Keratinocyte (primary cell): ENCODE measurements at regions not wholly inside any gene's neighbourhood (a gene's known extent, or its start where the extent isn't known, plus 50 kb on each side); places are given as distances from the start of the nearest gene placed in this dataset.

Source experiments
- DNase-seq: peaks from one replicate; pipeline ENCODE4 v3.0.0-alpha.2; 2011; ENCODE audit warnings: low read depth, missing footprints, low spot score
- FAIRE-seq: peaks from 2 replicates; lab custom pipeline; 2011; peaks lifted over from hg19 to GRCh38; lab: Jason Lieb, UNC
- H2AFZ ChIP-seq: 2 replicates; pipeline ENCODE4 v1.6.0; 2012; ENCODE audit warnings: low read length, control low read depth, inconsistent platforms; ENCODE audit not compliant: control insufficient read depth
- H3K27ac ChIP-seq: 2 replicates; pipeline ENCODE4 v1.5.1; 2011; ENCODE audit warnings: low read length; ENCODE audit not compliant: control insufficient read depth, insufficient read depth
- H3K27me3 ChIP-seq: 3 replicates; pipeline ENCODE4 v1.6.0; 2011; ENCODE audit warnings: low read length; ENCODE audit not compliant: control insufficient read depth, insufficient read depth; ENCODE audit errors: extremely low read depth
- H3K36me3 ChIP-seq, 2 experiments: 2 replicates in 1 of 2; 3 replicates in 1 of 2; pipeline ENCODE4 v1.5.1; 2011; ENCODE audit warnings: low read length in 2 of 2, mild to moderate bottlenecking in 1 of 2; ENCODE audit not compliant: control insufficient read depth in 2 of 2, insufficient read depth in 2 of 2; ENCODE audit errors: extremely low read depth in 1 of 2
- H3K4me1 ChIP-seq: 3 replicates; pipeline ENCODE4 v1.5.1; 2011; ENCODE audit warnings: low read length; ENCODE audit not compliant: control insufficient read depth, insufficient read depth; ENCODE audit errors: extremely low read depth
- H3K4me2 ChIP-seq: 3 replicates; pipeline ENCODE4 v1.6.0; 2011; ENCODE audit warnings: low read depth, low read length; ENCODE audit not compliant: control insufficient read depth, insufficient read depth; ENCODE audit errors: extremely low read depth
- H3K4me3 ChIP-seq, 3 experiments: fragments of 200-600 bp in 1 of 3; sonication (generic) in 1 of 3; 2 replicates in 2 of 3; 3 replicates in 1 of 3; pipeline ENCODE4 v1.5.1; 2011 to 2016; ENCODE audit warnings: low read length in 3 of 3, mild to moderate bottlenecking in 3 of 3, control low read depth in 2 of 3, inconsistent platforms in 1 of 3, low read depth in 1 of 3, mixed read lengths in 1 of 3, mixed run types in 1 of 3, moderate library complexity in 1 of 3; ENCODE audit not compliant: control insufficient read depth in 2 of 3, insufficient read depth in 2 of 3; ENCODE audit errors: extremely low read depth in 1 of 3
- H3K79me2 ChIP-seq: 2 replicates; pipeline ENCODE4 v1.6.0; 2012; ENCODE audit warnings: low read length; ENCODE audit not compliant: control insufficient read depth, insufficient read depth
- H3K9ac ChIP-seq: 3 replicates; pipeline ENCODE4 v1.6.0; 2011; ENCODE audit warnings: low read length; ENCODE audit not compliant: control insufficient read depth, insufficient read depth; ENCODE audit errors: extremely low read depth
- H3K9me1 ChIP-seq: 3 replicates; pipeline ENCODE4 v1.6.0; 2011; ENCODE audit warnings: low read length; ENCODE audit not compliant: control insufficient read depth, insufficient read depth; ENCODE audit errors: extremely low read depth
- H3K9me3 ChIP-seq: 2 replicates; pipeline ENCODE4 v1.5.1; 2012; ENCODE audit warnings: low read depth, low read length; ENCODE audit not compliant: control insufficient read depth
- H4K20me1 ChIP-seq: 3 replicates; pipeline ENCODE4 v1.6.0; 2011; ENCODE audit warnings: low read length; ENCODE audit not compliant: control insufficient read depth, insufficient read depth; ENCODE audit errors: extremely low read depth
- EZH2 ChIP-seq: IDR thresholded peaks from one replicate; pipeline ENCODE4 v1.6.1; 2012; ENCODE audit warnings: inconsistent platforms, mild to moderate bottlenecking, low read length, moderate library complexity
- dilution Hi-C: fragments of 300-500 bp; cut with MboI; formaldehyde crosslinking; loops from one replicate; pipeline ENCODE4 v1.7.0; 2020; ENCODE audit warnings: low sequenced_read_pairs; ENCODE audit not compliant: extremely low pct_ligation_motif_present
- TF ChIP-seq, protein P1 (sequence below), 3 experiments: IDR thresholded peaks in 1 of 3; conservative IDR thresholded peaks in 1 of 3; optimal IDR thresholded peaks in 1 of 3; 2 replicates in 2 of 3; 3 replicates in 1 of 3; pipeline versions ENCODE3 to v1.5.1; 2011; ENCODE audit warnings: low read length in 3 of 3, mild to moderate bottlenecking in 3 of 3, moderate library complexity in 2 of 3, control low read depth in 1 of 3, inconsistent platforms in 1 of 3; ENCODE audit not compliant: insufficient read depth in 2 of 3; ENCODE audit errors: extremely low read depth in 1 of 3

DNA sequence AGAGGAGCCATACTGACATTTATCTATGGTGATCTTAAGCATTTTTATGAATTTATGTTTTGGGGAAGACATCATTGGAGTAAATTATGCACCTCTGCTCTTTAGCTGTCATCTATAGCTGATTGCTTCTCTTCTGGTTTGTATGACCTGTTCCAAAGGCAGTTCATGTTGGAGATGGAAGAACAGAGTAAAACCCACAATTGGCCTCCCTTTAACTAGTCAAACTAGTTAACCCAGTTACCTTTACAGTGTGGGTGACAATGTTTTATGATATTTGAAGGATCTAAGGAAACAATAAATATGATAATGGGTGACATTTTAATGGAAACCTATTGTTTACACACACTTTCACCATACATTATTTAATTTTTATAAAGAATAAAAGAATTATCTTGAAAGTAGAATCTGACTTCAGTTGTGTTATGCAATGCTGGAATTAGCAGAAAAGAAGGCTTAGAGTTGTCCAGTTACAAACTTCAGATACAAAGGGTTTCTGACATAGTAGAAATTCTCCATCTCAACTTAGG is 263.5 kb downstream of the NFKBIZ start:
- Histone ChIP-seq H3K4me2 (no peak overlapping the region), H3K9me1 (no peaks in the 10 kb centered on the region), H3K9ac (no peak overlapping the region), H3K4me3 (no peak overlapping the region), H3K4me1 (no peaks in the 10 kb centered on the region), H2AFZ (no peak overlapping the region), H3K9me3 (no peaks in the 10 kb centered on the region), H4K20me1 (no peaks in the 10 kb centered on the region), H3K27ac (no peak overlapping the region), H3K36me3 (no peaks in the 10 kb centered on the region), H3K79me2 (no peaks in the 10 kb centered on the region), H3K27me3 (no peaks in the 10 kb centered on the region)
- FAIRE-seq, result peak; percentile 9
- TF ChIP-seq EZH2, result no peak
- TF ChIP-seq, protein P1, sequence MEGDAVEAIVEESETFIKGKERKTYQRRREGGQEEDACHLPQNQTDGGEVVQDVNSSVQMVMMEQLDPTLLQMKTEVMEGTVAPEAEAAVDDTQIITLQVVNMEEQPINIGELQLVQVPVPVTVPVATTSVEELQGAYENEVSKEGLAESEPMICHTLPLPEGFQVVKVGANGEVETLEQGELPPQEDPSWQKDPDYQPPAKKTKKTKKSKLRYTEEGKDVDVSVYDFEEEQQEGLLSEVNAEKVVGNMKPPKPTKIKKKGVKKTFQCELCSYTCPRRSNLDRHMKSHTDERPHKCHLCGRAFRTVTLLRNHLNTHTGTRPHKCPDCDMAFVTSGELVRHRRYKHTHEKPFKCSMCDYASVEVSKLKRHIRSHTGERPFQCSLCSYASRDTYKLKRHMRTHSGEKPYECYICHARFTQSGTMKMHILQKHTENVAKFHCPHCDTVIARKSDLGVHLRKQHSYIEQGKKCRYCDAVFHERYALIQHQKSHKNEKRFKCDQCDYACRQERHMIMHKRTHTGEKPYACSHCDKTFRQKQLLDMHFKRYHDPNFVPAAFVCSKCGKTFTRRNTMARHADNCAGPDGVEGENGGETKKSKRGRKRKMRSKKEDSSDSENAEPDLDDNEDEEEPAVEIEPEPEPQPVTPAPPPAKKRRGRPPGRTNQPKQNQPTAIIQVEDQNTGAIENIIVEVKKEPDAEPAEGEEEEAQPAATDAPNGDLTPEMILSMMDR (optimal IDR thresholded peaks at IDR 0.05 in 1 of 3, IDR thresholded peaks at IDR 0.05 in 1 of 3, conservative IDR thresholded peaks at IDR 0.05 in 1 of 3; ENCODE audit: extremely low read depth in 1 of 3, insufficient read depth in 2 of 3, low read length in 3 of 3), result no peak
- dilution Hi-C loops, result no loop called here
- no peak for DNase-seq

GRCh38 chr3:102113421-102114041 is 264.2 kb downstream of the NFKBIZ start:
- H3K9ac ChIP-seq, result no peak overlapping the region
- no peaks in the 10 kb centered on the region for H3K9me3 ChIP-seq
- FAIRE-seq, result no peak
- no peak overlapping the region for H3K4me2 ChIP-seq
- H3K4me1 ChIP-seq, result no peaks in the 10 kb centered on the region
- dilution Hi-C loops, result no loop called here
- H2AFZ ChIP-seq, result no peak overlapping the region
- no peak overlapping the region for H3K27ac ChIP-seq
- H3K4me3 ChIP-seq, result no peak overlapping the region
- TF ChIP-seq EZH2, result no peak
- TF ChIP-seq, protein P1 (optimal IDR thresholded peaks at IDR 0.05 in 1 of 3, IDR thresholded peaks at IDR 0.05 in 1 of 3, conservative IDR thresholded peaks at IDR 0.05 in 1 of 3; ENCODE audit: extremely low read depth in 1 of 3, insufficient read depth in 2 of 3, low read length in 3 of 3), result no peak
- no peaks in the 10 kb centered on the region for H3K36me3 ChIP-seq
- H3K9me1 ChIP-seq, result no peaks in the 10 kb centered on the region
- no peaks in the 10 kb centered on the region for H3K79me2 ChIP-seq
- DNase-seq, result no peak
- H3K27me3 ChIP-seq, result no peaks in the 10 kb centered on the region
- H4K20me1 ChIP-seq, result no peaks in the 10 kb centered on the region
